Activated T-helper 17 cell treated with anti-CD3 and anti-CD28 coated beads, Interleukin-2, amount 50 U/mL, for 72 hours (primary cell): ENCODE measurements at regions not wholly inside any gene's neighbourhood (a gene's known extent, or its start where the extent isn't known, plus 50 kb on each side); places are given as distances from the start of the nearest gene placed in this dataset.
A peak's percentile ranks its signal among the peaks of the same experiment; 100 is the strongest.
"Not testable (repeated sequence)": the region's sequence is repeated elsewhere in the genome, so short reads cannot be mapped to it uniquely, and the experiment has no call there.

Experiments
- ATAC-seq: fragments of 150-1000 bp; cut with Tn5 transposase; replicated peaks from 2 replicates; pipeline ENCODE4 v1.10.0; 2021; ENCODE audit warnings: mild to moderate bottlenecking, moderate library complexity
- H3K27ac Mint-ChIP-seq: one replicate; pipeline ENCODE4 v1.8.0; 2022; ENCODE audit warnings: mixed read lengths
- H3K27me3 Mint-ChIP-seq: one replicate; pipeline ENCODE4 v1.8.0; 2022; ENCODE audit warnings: mixed read lengths
- H3K36me3 Mint-ChIP-seq: one replicate; pipeline ENCODE4 v1.8.0; 2022; ENCODE audit warnings: low read depth, mild to moderate bottlenecking, mixed read lengths
- H3K4me1 Mint-ChIP-seq: one replicate; pipeline ENCODE4 v1.8.0; 2022; ENCODE audit warnings: mixed read lengths
- H3K4me3 Mint-ChIP-seq: one replicate; pipeline ENCODE4 v1.8.0; 2022; ENCODE audit warnings: mild to moderate bottlenecking, mixed read lengths
- H3K9me3 Mint-ChIP-seq: one replicate; pipeline ENCODE4 v1.8.0; 2022; ENCODE audit warnings: mixed read lengths

DNA sequence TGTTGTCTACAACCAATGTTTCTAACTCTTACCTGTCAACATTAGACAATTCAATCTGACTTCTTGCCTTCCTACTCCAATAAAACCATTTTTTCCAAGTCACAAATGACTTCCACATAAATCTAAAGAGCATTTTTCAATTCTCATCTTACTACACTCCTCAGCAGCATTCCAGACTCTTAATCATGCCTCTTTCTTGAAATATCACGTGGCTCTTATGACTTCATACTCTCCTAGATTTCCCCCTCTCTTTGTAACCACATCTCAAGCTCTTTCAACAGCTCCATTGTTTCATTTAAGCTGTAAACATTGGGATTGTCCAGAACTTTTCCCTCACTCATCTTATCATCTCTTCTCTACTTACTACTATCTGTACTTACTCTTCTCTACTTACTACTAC lies 666.6 kb downstream of the TTLL7 start:
- ATAC-seq, H3K27ac Mint-ChIP-seq, H3K4me1 Mint-ChIP-seq, H3K9me3 Mint-ChIP-seq, H3K27me3 Mint-ChIP-seq, H3K36me3 Mint-ChIP-seq, H3K4me3 Mint-ChIP-seq: not testable (repeated sequence)

DNA sequence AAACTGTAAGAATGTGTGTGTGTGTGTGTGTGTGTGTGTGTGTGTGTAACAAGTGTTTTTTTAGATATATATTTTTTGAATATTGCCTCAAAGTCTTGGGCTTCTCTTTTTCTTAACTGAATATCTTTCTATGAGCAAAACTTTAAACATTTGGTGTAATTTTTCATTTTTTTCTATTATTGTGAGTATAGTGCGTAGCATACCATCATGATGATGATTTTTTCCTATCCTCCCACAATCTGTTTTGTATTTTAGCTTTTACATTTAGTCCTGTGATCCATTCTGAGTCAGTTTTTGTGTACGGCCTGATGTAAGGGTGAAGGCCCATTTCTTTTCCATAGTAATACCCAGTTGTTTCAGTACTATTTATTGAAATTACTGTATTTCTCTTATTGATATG lies 680.6 kb downstream of the TTLL7 start:
- Mint-ChIP-seq H3K27me3 (no peaks in the 10 kb centered on the region), H3K36me3 (no peaks in the 10 kb centered on the region), H3K4me3 (no peak overlapping the region), H3K4me1 (no peaks in the 10 kb centered on the region), H3K27ac (no peak overlapping the region), H3K9me3 (peaks cover 4% of the 10 kb centered on the region)
- ATAC-seq, result no peak

DNA sequence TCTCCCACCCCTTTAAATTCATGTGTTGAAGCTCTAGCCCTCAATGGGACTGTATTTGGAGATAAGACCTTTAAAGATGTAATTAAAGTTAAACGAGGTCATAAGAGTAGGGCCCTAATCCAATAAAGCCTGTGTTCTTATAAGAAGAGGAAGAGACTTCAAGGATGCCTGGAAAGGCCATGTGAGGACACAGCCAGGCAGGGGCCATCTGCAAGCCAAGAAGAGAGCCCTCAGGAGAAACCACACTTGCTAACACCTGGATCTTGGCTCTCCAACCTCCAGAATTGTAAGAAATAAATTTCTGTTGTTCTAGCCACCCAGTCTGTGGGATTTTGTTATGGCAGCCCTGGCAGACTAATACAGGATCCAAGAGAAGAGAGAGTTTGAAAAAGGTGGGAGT lies 683.5 kb downstream of the TTLL7 start:
- H3K4me1 Mint-ChIP-seq, H3K36me3 Mint-ChIP-seq, H3K27ac Mint-ChIP-seq, H3K27me3 Mint-ChIP-seq, H3K4me3 Mint-ChIP-seq, ATAC-seq, H3K9me3 Mint-ChIP-seq: not testable (repeated sequence)

DNA sequence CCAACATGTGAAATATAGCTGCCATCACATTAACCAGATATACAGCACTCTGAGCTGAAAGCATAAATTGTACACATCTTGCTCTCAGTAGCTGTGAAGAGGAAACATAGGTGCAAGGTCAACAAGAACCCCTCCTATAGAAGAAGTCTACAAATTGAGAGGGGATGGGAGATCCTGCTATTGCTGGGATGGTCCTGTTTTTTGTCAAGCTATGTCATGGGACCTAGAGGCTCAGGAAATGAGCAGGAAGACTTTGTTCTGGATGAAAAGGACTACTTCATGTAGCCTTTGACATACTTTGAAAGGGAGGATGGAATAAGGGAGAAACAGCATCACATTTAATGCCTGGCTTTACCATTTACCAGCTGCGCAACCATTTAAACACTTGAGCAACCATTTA lies 688.8 kb downstream of the TTLL7 start:
- H3K27ac Mint-ChIP-seq, ATAC-seq, H3K9me3 Mint-ChIP-seq, H3K4me3 Mint-ChIP-seq, H3K27me3 Mint-ChIP-seq, H3K4me1 Mint-ChIP-seq, H3K36me3 Mint-ChIP-seq: not testable (repeated sequence)

DNA sequence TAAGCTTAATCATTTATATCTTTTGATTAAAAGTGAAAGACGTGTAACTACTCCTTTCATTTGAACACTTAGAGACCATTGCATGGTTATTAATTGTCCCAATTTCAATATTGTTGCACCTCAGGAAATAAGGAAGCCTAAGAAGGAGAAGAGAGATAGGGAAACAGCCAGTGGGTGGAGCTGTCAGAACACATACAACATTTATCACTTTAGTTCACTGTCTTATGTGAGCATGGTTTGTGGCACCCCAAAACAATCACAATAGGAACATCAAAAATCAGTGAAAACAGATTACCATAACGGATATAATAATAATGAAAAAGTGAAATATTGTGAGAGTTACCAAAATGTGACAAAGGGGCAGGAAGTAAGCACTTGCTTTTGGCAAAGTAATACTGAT lies 689.9 kb downstream of the TTLL7 start:
- H3K27me3 Mint-ChIP-seq, ATAC-seq, H3K4me3 Mint-ChIP-seq, H3K9me3 Mint-ChIP-seq, H3K4me1 Mint-ChIP-seq, H3K36me3 Mint-ChIP-seq, H3K27ac Mint-ChIP-seq: not testable (repeated sequence)

DNA sequence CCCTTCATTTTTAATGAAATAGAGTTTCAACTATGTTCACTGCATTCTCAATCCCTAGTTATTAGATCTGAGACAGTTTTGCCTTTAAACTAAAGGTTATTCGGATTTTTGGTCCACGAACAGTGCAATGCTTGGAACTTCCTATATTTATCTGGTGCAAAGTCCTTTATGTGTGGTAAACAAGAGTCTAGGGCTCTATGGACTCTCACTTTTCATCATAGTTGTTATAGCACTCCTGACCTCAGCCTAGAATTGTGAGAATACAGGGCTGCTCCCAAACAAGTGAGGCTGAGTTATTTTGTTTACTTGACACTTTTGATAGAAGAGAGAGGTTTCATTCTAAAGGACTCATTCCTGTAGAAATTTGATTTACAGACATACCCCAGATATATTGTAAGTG lies 692.1 kb downstream of the TTLL7 start:
- ATAC-seq, H3K27me3 Mint-ChIP-seq, H3K4me3 Mint-ChIP-seq, H3K36me3 Mint-ChIP-seq, H3K27ac Mint-ChIP-seq, H3K4me1 Mint-ChIP-seq, H3K9me3 Mint-ChIP-seq: not testable (repeated sequence)

DNA sequence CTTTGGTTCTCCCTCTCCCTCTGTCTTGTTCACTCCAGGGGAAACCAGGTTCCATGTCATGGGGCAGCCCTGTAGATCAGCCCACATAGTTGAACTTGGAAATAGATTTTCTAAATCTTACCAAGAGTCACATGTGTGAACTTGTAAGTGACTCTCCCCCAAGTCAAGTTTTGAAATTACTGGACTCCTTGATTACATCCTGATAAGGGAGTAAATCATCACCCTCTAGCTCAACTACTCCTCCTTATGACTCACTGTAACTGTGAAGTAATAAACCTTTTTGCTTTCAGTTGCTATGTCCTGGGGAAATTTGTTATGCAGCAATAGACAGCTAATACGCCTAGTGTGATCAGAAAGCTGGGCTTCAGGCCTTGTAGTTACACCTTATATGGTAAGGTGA lies 703.3 kb downstream of the TTLL7 start:
- peaks cover 10% of the 10 kb centered on the region for H3K9me3 Mint-ChIP-seq
- not testable (repeated sequence) for H3K27ac Mint-ChIP-seq

DNA sequence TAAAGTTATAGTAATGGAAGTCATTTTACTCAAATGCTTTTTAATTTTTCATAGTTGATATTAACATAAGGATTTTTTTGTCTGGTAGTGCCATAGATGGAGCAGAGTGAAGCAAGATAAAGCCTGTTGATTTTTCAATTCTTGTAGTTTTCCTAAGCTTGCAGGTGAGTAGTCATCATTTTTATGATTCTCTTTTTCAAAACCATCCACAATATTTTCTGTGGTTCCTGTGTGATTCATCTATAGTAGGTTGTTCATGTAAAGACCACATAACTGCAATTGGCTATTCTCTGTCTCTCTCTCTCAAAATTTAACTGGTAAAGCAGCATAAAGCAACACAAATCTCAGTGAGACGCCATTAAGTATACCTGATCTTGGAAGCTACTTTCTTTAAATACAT lies 711.5 kb downstream of the TTLL7 start:
- not testable (repeated sequence) for H3K4me3 Mint-ChIP-seq, H3K27me3 Mint-ChIP-seq, H3K27ac Mint-ChIP-seq, H3K4me1 Mint-ChIP-seq, H3K36me3 Mint-ChIP-seq, H3K9me3 Mint-ChIP-seq
- peak; percentile 56 for ATAC-seq

More for the DNA sequence above, 703.3 kb downstream of the TTLL7 start:
- H3K27me3 Mint-ChIP-seq, H3K36me3 Mint-ChIP-seq, H3K4me3 Mint-ChIP-seq, H3K4me1 Mint-ChIP-seq: not testable (repeated sequence)
- peak; percentile 94 for ATAC-seq

DNA sequence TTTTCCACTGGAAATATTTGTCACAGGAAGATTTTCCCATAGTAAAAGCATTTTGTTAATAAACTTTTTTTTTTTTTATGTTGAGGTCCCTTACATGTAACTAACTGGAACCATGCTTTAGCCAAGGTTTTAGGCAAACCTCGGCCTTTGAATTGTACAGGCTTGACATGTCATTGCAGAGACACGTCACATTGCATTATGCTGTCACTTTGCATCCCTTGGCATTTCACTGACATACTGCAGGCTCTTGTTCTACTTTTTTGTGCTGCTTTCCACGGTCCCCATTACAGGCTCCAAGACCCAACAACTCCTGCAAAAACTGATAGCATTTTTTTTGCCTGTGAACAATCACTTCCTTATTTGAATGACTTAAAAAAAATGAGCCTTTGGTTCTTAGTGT lies 724.3 kb downstream of the TTLL7 start:
- not testable (repeated sequence) for H3K27ac Mint-ChIP-seq, ATAC-seq, H3K4me1 Mint-ChIP-seq, H3K4me3 Mint-ChIP-seq, H3K36me3 Mint-ChIP-seq, H3K27me3 Mint-ChIP-seq, H3K9me3 Mint-ChIP-seq

DNA sequence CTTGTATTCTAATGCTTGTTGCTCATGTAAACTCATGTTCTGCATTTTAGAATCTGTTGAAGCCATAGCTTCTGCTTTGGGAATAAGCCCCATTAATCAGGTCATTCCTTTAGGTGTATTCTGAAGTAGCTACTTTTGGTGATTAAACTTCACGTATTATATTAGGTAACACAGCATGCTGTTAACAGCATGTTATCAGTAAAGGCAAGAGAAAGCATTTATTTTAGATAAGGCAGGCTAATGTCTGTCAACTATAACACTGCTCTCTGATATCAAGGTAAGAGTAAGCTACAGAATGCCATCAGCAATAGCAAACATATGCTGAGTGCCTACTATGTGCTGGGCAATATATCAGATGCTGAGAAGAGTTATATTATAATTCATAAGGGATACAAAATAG lies 726.4 kb downstream of the TTLL7 start:
- not testable (repeated sequence) for H3K9me3 Mint-ChIP-seq, H3K36me3 Mint-ChIP-seq, H3K27me3 Mint-ChIP-seq, ATAC-seq, H3K4me1 Mint-ChIP-seq, H3K4me3 Mint-ChIP-seq, H3K27ac Mint-ChIP-seq

DNA sequence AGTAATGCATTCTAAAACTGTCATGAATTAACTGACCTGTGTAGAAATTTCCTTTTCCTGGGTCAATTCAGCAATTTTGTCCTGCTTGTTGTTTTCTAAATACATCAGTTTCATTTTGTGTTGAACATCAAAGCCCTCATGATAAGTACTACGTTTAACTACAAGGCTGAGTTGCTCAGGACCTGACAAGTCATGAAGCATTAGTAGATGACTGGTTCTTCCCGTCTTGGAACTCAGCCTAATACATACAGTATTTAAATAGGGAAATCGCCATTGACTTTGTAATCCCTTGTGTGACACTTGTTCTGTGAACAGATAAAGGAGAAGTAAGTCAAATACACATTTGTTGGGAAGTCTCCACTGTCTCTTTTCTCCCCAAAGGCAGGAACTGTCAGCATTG lies 727.1 kb downstream of the TTLL7 start:
- H3K4me1 Mint-ChIP-seq, H3K27me3 Mint-ChIP-seq, H3K27ac Mint-ChIP-seq, H3K9me3 Mint-ChIP-seq, ATAC-seq, H3K36me3 Mint-ChIP-seq, H3K4me3 Mint-ChIP-seq: not testable (repeated sequence)

DNA sequence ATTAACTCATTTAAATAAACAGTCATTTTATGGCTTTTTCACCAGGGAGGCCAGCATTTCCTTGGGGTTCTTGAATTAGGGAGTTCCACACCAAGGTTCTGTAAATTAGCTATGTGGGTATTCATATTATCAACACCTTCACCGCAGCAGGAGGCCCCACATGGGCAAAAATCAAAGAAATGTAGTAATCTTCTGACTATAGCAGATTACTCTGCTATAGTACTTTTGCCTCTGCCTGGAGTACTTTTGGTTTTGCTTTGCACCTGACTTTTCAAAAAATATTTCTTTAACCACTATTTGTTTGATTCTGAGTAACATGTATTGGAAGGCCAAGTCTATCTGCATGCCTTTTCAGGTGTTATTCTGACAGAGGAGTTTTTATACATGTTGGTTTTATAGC lies 728.1 kb downstream of the TTLL7 start:
- not testable (repeated sequence) for H3K27me3 Mint-ChIP-seq, H3K4me1 Mint-ChIP-seq, H3K9me3 Mint-ChIP-seq, H3K27ac Mint-ChIP-seq, H3K36me3 Mint-ChIP-seq, H3K4me3 Mint-ChIP-seq
- ATAC-seq, result peak; percentile 56

DNA sequence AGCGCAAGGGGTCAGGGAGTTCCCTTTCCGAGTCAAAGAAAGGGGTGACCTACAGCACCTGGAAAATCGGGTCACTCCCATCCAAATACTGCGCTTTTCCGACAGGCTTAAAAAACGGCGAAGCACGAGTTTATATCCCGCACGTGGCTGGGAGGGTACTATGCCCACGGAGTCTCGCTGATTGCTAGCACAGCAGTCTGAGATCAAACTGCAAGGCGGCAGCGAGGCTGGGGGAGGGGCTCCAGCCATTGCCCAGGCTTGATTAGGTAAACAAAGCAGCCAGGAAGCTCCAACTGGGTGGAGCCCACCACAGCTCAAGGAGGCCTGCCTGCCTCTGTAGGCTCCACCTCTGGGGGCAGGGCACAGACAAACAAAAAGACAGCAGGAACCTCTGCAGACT lies 735.1 kb downstream of the TTLL7 start:
- ATAC-seq, H3K4me1 Mint-ChIP-seq, H3K27ac Mint-ChIP-seq, H3K36me3 Mint-ChIP-seq, H3K27me3 Mint-ChIP-seq, H3K9me3 Mint-ChIP-seq, H3K4me3 Mint-ChIP-seq: not testable (repeated sequence)

DNA sequence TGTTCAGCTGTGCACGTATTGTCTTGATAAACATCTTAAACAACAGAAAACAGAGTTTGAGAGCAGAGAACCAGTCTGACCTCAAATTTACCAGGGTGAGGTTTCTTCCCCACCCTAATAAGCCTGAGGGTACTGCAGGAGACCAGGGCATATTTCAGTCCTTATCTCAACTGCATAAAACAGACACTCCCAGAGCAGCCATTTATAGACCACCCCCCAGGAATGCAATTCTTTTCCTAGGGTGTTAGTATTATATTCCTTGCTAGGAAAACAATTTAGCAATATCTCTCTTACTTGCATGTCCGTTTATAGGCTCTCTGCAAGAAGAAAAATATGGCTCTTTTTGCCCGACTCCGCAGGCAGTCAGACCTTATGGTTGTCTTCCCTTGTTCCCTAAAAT lies 747.2 kb downstream of the TTLL7 start:
- H3K27ac Mint-ChIP-seq, H3K36me3 Mint-ChIP-seq, H3K27me3 Mint-ChIP-seq, ATAC-seq, H3K9me3 Mint-ChIP-seq, H3K4me3 Mint-ChIP-seq, H3K4me1 Mint-ChIP-seq: not testable (repeated sequence)

DNA sequence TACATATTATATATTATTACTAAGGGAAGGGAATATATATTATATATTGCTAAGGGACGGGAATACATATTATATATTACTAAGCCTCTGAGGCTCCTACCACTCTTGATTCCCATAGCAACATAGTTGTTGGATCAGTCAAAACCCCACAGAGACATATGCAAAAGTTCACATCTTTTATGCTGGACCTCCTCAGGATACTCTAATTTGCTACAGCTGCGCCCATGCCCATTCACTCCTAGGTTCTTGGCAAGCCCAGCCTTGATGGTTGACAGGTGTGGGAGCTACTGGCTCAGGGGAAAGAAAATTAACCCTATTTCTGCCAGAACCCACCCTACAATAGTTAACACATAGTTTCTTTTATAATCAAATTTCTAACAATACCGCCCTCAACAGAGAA lies 752.2 kb downstream of the TTLL7 start:
- not testable (repeated sequence) for H3K36me3 Mint-ChIP-seq, H3K4me1 Mint-ChIP-seq, H3K4me3 Mint-ChIP-seq, ATAC-seq, H3K27ac Mint-ChIP-seq, H3K9me3 Mint-ChIP-seq, H3K27me3 Mint-ChIP-seq

DNA sequence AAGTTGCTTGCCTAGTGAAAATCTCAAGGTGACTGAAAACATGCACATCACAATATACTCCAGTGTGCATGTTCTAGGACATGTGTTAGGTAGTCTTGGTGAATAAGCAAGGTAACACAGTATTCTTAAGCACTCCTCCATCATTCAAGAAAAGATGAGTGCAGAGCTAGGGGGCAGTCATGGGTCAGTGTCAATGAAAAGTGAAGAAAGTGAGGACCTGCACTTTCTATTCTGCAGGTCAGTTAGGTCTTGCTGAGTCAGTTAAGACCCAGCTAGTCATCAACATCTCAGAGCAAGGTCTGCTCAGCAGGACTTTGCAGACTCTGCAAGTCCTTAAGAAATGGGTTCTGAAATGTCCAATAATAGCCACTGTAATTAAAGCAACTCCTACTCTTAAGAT lies 754.1 kb downstream of the TTLL7 start:
- not testable (repeated sequence) for H3K27me3 Mint-ChIP-seq, H3K27ac Mint-ChIP-seq, ATAC-seq, H3K4me3 Mint-ChIP-seq, H3K9me3 Mint-ChIP-seq, H3K36me3 Mint-ChIP-seq, H3K4me1 Mint-ChIP-seq

DNA sequence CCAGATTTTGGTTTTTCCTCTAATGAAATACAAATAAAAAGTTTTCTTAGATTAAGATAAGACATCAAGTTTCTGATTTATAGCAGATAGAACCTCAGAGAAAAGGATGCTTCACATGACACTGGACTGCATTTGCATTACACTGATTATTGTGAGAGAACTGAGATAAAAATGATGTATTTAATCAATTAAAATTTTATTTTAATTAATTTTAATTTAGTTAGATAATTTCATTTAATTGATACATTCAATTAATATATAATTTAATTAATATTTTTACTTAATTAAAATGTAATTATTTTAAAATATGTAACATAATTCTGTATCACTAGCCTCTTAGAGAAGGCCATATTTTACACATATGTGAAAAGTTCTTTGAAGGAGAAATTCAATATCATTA lies 759.4 kb downstream of the TTLL7 start:
- not testable (repeated sequence) for H3K36me3 Mint-ChIP-seq, H3K4me3 Mint-ChIP-seq, H3K27me3 Mint-ChIP-seq, ATAC-seq, H3K9me3 Mint-ChIP-seq, H3K27ac Mint-ChIP-seq, H3K4me1 Mint-ChIP-seq
